Hepatocyte (in vitro differentiated cells): ENCODE measurements at regions not wholly inside any gene's neighbourhood (a gene's known extent, or its start where the extent isn't known, plus 50 kb on each side); places are given as distances from the start of the nearest gene placed in this dataset.

ENCODE experiments used
- DNase-seq: peaks from one replicate; pipeline ENCODE4 v3.0.0-alpha.2; 2016; ENCODE audit warnings: low spot score
- H2AFZ ChIP-seq: fragments of 200-600 bp; sonication (generic); 2 replicates; pipeline ENCODE4 v1.6.0; 2016; ENCODE audit warnings: antibody characterized with exemption, mild to moderate bottlenecking
- H3K27ac ChIP-seq: fragments of 200-600 bp; sonication (generic); 2 replicates; pipeline ENCODE4 v1.5.1; 2016; ENCODE audit warnings: mild to moderate bottlenecking
- H3K27me3 ChIP-seq: fragments of 200-600 bp; sonication (generic); 2 replicates; pipeline ENCODE4 v1.6.1; 2016
- H3K36me3 ChIP-seq: fragments of 200-600 bp; sonication (generic); replicated peaks from 2 replicates; pipeline ENCODE4 v1.5.1; 2016; ENCODE audit warnings: low read depth; ENCODE audit not compliant: insufficient read depth
- H3K4me1 ChIP-seq: fragments of 200-600 bp; sonication (generic); 2 replicates; pipeline ENCODE4 v1.5.1; 2016; ENCODE audit warnings: mild to moderate bottlenecking, moderate library complexity; ENCODE audit not compliant: insufficient read depth
- H3K4me2 ChIP-seq: fragments of 200-600 bp; sonication (generic); 2 replicates; pipeline ENCODE4 v1.6.0; 2016
- H3K4me3 ChIP-seq: fragments of 200-600 bp; sonication (generic); 2 replicates; pipeline ENCODE4 v1.5.1; 2016; ENCODE audit warnings: mild to moderate bottlenecking
- H3K79me2 ChIP-seq: fragments of 200-600 bp; sonication (generic); 2 replicates; pipeline ENCODE4 v1.6.0; 2017; ENCODE audit warnings: mild to moderate bottlenecking
- H3K9me2 ChIP-seq: fragments of 200-600 bp; sonication (generic); replicated peaks from 2 replicates; pipeline ENCODE4 v1.6.0; 2017; ENCODE audit warnings: mild to moderate bottlenecking; ENCODE audit not compliant: insufficient read depth
- H3K9me3 ChIP-seq: fragments of 200-600 bp; sonication (generic); 2 replicates; pipeline ENCODE4 v1.5.1; 2016; ENCODE audit warnings: low read depth, mild to moderate bottlenecking
- H4K20me1 ChIP-seq: fragments of 200-600 bp; sonication (generic); 2 replicates; pipeline ENCODE4 v1.6.0; 2016; ENCODE audit warnings: mild to moderate bottlenecking; ENCODE audit not compliant: insufficient read depth, poor library complexity, severe bottlenecking
- EZH2 ChIP-seq: fragments of 200-600 bp; sonication (generic); IDR thresholded peaks from 2 replicates; pipeline ENCODE4 v1.6.1; 2016; ENCODE audit warnings: antibody characterized with exemption, mild to moderate bottlenecking, borderline replicate concordance
- EZH2phosphoT487 ChIP-seq: fragments of 200-600 bp; sonication (generic); IDR thresholded peaks from one replicate; pipeline ENCODE4 v1.6.1; 2018; ENCODE audit warnings: antibody characterized with exemption, mild to moderate bottlenecking, low read depth, moderate library complexity; ENCODE audit not compliant: unreplicated experiment, severe bottlenecking
- WGBS: methylation state at CpG from one replicate; pipeline ENCODE4 v1.1.6; 2016; ENCODE audit warnings: low lambda C conversion rate; ENCODE audit errors: missing lambda C conversion rate; 5-methylcytosine and 5-hydroxymethylcytosine counted together
- TF ChIP-seq, protein P1 (sequence below): fragments of 200-600 bp; sonication (generic); IDR thresholded peaks from 2 replicates; pipeline ENCODE4 v1.5.1; 2016; ENCODE audit warnings: antibody characterized with exemption, mild to moderate bottlenecking; ENCODE audit not compliant: poor library complexity

DNA sequence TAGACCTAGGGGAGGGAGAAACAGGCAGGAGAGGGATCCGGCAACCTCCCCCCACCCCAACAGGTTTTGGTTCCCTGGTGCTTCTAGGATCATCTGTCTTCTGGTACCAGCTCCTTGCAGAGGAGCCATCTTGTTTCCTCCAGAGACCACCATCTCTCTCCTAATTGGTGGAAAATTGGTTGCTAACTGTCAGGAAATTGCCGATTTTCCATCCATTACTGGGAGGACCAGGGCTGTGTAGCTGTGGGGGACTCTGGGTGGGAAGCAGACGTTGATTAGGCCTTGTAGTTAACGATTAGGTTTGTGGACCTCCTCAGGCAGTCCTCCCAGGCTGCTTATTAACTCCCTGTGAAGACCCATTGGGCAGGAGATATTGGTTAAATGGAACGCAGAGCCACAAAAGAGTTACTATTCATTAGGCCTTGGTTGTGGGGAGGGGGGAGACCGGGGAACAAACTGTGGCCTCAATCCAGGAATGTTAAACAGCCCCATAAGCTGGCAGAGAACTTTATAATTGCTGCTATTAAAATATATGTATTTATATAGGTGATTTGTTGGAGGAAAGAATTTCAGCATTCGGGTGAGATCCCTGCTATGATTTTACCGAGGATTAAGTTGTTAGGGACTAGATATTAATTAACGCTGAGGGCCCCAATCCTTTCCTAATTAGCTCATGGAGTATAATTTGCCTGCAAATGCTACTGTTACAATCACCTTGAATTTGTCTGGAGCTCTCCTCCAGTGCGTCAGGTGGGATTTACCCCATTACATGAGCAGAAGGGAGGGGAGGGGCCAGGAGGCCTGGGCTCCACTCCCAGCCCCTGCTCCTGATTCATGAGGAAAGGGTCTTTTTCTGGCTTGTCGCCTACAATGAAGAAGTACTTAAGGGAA lies 61.2 kb upstream of the TRABD2B start:
- Histone ChIP-seq H4K20me1 (no peaks in the 10 kb centered on the region), H3K4me1 (peaks cover 26% of the 10 kb centered on the region), H2AFZ (no peak overlapping the region), H3K4me2 (no peak overlapping the region), H3K36me3 (no peaks in the 10 kb centered on the region), H3K79me2 (no peaks in the 10 kb centered on the region), H3K9me3 (no peaks in the 10 kb centered on the region), H3K27me3 (no peaks in the 10 kb centered on the region), H3K4me3 (no peak overlapping the region), H3K27ac (no peak overlapping the region), H3K9me2 (no peaks in the 10 kb centered on the region)
- DNase-seq: no peak
- TF ChIP-seq, protein P1, sequence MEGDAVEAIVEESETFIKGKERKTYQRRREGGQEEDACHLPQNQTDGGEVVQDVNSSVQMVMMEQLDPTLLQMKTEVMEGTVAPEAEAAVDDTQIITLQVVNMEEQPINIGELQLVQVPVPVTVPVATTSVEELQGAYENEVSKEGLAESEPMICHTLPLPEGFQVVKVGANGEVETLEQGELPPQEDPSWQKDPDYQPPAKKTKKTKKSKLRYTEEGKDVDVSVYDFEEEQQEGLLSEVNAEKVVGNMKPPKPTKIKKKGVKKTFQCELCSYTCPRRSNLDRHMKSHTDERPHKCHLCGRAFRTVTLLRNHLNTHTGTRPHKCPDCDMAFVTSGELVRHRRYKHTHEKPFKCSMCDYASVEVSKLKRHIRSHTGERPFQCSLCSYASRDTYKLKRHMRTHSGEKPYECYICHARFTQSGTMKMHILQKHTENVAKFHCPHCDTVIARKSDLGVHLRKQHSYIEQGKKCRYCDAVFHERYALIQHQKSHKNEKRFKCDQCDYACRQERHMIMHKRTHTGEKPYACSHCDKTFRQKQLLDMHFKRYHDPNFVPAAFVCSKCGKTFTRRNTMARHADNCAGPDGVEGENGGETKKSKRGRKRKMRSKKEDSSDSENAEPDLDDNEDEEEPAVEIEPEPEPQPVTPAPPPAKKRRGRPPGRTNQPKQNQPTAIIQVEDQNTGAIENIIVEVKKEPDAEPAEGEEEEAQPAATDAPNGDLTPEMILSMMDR: no peak
- TF ChIP-seq EZH2phosphoT487 (no peak), EZH2 (no peak)
- 77% methylated on average over 11 of the region's 11 CpGs for WGBS

DNA sequence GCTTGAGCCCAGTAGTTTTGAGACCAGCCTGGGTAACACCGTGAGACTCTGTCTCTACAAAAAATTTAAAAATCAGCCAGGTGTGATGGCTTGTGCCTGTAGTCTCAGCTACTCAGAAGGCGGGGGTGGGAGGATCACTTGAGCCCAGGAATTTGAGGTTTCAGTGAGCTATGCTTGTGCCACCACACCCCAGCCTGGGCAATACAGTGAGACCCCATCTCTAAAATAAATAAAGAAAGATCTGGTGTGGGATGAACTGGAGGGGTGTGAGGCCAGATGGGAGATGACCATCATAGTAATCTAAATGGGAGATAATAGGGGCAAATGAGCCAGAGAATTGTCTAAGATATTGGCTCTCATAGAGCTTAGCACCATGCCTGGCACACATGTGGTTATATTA lies 60.1 kb upstream of the TRABD2B start:
- TF ChIP-seq, protein P1: no peak
- TF ChIP-seq EZH2 (no peak), EZH2phosphoT487 (no peak)
- H3K9me2 ChIP-seq: no peaks in the 10 kb centered on the region
- H3K4me1 ChIP-seq: peaks cover 37% of the 10 kb centered on the region
- no peak overlapping the region for H3K4me3 ChIP-seq
- H3K9me3 ChIP-seq: no peaks in the 10 kb centered on the region
- H3K27ac ChIP-seq: no peak overlapping the region
- H2AFZ ChIP-seq: no peak overlapping the region
- no peaks in the 10 kb centered on the region for H3K36me3 ChIP-seq
- no peaks in the 10 kb centered on the region for H3K79me2 ChIP-seq
- DNase-seq: no peak
- WGBS: 88% methylated on average over 2 of the region's 2 CpGs
- no peak overlapping the region for H3K4me2 ChIP-seq
- no peaks in the 10 kb centered on the region for H4K20me1 ChIP-seq
- no peaks in the 10 kb centered on the region for H3K27me3 ChIP-seq

DNA sequence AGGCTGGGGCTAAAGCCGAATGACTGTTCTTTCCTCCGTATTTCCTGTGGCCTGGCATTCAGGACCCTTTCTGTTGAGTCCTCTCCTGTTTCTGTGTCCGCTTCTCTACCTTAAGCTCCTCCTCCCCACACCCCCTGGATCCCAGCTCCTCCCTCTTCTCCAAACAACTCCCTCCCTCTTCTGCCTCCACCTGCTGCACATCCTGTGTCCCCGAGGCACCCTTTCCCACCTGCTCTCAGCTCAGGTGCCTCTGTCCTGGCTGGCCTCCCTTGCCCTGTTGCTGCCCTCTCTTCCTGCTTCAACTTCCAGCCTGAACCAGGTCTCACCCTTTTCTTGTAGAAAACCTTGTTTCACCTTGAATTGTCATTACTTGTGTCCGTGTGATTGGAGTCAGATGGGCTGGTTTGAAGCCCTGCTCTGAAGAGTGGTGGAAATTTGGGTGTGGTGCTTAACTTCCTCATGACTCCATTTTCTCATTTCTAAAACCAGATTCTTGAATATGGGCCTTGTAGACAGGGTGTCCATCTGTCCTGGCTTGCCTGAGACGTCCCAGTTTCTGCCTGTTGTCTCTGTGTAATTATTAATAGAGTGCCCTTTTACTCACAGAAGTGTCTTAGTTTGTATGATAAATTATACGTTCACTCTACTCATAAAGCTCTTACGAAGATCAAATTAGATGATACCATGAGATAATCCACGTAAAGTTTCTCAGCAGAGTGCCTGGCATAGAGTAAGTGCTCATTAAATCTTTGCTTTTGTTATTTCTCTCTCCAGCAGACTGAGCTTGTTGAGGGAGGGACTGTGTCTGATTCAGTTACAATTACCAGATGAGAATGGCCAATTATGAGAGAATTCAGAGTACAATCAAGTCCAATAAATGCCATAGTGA lies 58.9 kb upstream of the TRABD2B start:
- H3K4me1 ChIP-seq: peaks cover 49% of the 10 kb centered on the region
- H3K4me2 ChIP-seq: no peak overlapping the region
- no peak overlapping the region for H3K4me3 ChIP-seq
- peak; percentile 35 for DNase-seq
- peak overlapping the region; percentile 83 for H3K27ac ChIP-seq
- H2AFZ ChIP-seq: no peak overlapping the region
- 51% methylated on average over 9 of the region's 9 CpGs for WGBS
- H3K9me2 ChIP-seq: no peaks in the 10 kb centered on the region
- H3K36me3 ChIP-seq: no peaks in the 10 kb centered on the region
- no peak for TF ChIP-seq EZH2phosphoT487
- TF ChIP-seq, protein P1: no peak
- no peak for TF ChIP-seq EZH2
- H4K20me1 ChIP-seq: no peaks in the 10 kb centered on the region
- H3K9me3 ChIP-seq: no peaks in the 10 kb centered on the region
- H3K79me2 ChIP-seq: no peaks in the 10 kb centered on the region
- no peaks in the 10 kb centered on the region for H3K27me3 ChIP-seq
